K562 (cell line): ENCODE measurements at regions not wholly inside any gene's neighbourhood (a gene's known extent, or its start where the extent isn't known, plus 50 kb on each side); places are given as distances from the start of the nearest gene placed in this dataset.

Experiments
- ZBTB40 ChIP-seq, 2 experiments: fragments of 450-650 bp in 1 of 2; sonication (generic) in 1 of 2; formaldehyde crosslinking in 1 of 2; IDR thresholded peaks; 2 replicates each; pipeline versions ENCODE4 v1.7.1 to v1.9.0; 2016 to 2022; ENCODE audit warnings: inconsistent platforms in 1 of 2, mild to moderate bottlenecking in 1 of 2, missing genetic modification reagents in 1 of 2
- ZNF511 ChIP-seq: sonication (generic); formaldehyde crosslinking; IDR thresholded peaks from 2 replicates; pipeline ENCODE4 v1.8.0; 2022; ENCODE audit warnings: mild to moderate bottlenecking, missing genetic modification reagents

- TF ChIP-seq ZBTB40 (IDR thresholded peaks at IDR 0.05) (no peak), ZBTB40 (CRISPR knock-in tag; IDR thresholded peaks at IDR 0.05) (no peak), ZNF511 (CRISPR knock-in tag) (no peak)
Measured at GRCh38 chr15:89421219-89421618, 75.2 kb downstream of the RHCG start (continued).
